Mesenteric fat pad (tissue), 1 donor: ENCODE measurements at regions not wholly inside any gene's neighbourhood (a gene's known extent, or its start where the extent isn't known, plus 50 kb on each side); places are given as distances from the start of the nearest gene placed in this dataset.

Experiments
- DNase-seq: peaks from one replicate; pipeline ENCODE4 v3.0.0-alpha.2; 2020; ENCODE audit warnings: low spot score
- donor health status: DM: yes; HTN: yes; CAD: no.

- DNase-seq: no peak
Measured at GRCh38 chr12:67370979-67371378, 101.8 kb downstream of the CAND1 start.

- DNase-seq: no peak
Measured at GRCh38 chr12:67377021-67377420, 107.9 kb downstream of the CAND1 start.

DNA sequence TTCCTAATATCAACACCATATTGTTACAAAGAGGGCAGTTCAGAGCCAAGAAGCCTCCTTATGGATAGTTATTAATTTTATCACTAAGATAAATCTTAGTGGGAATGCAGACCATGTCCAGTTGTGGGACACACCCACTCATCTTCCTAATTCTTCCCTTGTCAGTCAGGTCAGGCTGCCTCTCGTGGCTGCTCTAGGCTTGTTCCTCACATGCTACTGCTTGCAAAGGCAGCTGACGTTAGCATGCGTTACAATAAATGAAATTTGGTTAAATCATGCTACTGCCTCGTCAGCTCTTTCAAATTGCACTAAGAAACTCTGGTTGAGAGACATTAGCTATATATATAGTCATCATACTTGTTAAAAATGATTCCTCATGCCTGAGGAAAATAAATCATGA, 108.4 kb downstream of the CAND1 start:
- DNase-seq: no peak

GRCh38 chr12:67382241-67382871, 113.2 kb downstream of the CAND1 start:
- no peak for DNase-seq

DNA sequence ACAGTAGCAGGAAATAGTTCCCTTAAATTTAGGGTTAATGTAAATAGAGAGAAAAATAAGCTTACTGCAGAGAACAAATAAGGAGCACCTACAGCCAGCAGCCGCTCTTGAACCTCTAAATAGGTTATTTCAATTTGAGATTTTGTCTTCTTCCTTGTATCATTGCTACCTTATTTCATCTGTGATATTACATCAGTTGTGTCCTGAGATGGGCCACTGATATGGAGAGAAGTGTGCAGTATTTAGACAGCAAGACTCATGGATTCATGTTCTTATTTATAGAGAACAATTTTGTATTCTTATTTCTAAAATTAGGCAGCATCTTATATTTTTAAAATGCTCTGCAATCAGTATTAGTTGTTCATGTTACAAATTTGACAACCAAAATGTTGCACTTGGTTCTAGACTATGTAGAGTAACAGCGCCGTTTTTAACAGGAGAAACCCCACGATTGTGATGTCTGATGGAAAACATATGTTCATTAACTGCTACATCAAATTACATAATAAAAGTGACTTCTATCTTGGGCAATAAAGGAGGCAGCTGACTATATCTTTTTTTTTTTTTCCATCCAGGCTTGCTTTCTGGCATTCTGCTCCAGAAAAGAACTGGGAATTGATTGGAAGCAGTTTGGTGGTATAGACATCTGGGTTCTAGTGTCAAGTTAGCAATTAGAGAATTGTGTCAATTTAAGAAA, 117.9 kb downstream of the CAND1 start:
- no peak for DNase-seq

GRCh38 chr12:67388331-67389138, 119.4 kb downstream of the CAND1 start:
- DNase-seq: no peak

DNA sequence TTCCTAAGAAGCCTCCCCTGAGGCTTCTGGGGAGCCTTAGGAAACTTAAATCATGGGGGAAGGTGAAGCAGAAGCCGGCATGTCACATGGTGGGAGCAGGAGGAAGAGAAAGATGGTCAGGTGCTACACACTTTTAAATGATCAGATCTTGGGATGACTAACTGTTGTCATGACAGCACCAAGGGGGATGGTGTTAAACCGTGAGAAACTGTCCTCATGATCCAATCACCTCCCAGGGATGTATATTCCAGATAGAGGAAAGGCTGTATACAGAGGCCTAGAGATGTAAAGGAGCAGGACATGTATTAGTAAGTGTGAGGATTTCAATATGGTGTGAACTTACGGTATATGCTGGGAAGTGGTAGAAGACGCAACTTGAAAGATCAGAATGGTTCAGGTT, 121.1 kb downstream of the CAND1 start:
- no peak for DNase-seq

GRCh38 chr12:67391034-67391433, 121.9 kb downstream of the CAND1 start:
- DNase-seq: no peak

DNA sequence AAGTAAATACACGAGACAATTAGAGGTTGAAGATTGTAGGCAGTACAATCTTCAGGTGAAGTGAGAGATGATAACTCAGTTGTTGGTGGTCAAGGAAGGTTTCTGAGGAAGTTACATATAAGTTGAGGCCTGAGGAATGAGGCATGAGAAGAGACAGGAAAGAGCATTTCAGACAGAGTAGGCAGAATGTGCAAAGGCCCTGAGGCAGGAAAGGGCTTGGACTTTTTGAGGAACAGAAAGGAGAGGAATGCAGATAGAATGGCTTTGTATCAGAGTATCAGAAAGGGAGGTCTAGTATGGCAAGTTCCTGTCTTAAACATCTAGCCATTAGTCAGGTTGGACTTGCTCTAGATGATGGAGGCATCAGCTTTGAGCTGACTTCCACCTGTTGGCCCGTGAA, 122.5 kb downstream of the CAND1 start:
- DNase-seq: no peak

GRCh38 chr12:67394550-67394949, 125.4 kb downstream of the CAND1 start:
- no peak for DNase-seq

- DNase-seq: no peak
Measured at GRCh38 chr12:67400742-67401141, 131.6 kb downstream of the CAND1 start.

- no peak for DNase-seq
Measured at GRCh38 chr12:67410246-67410645, 141.1 kb downstream of the CAND1 start.

- no peak for DNase-seq
Measured at GRCh38 chr12:67410667-67411067, 141.5 kb downstream of the CAND1 start.

DNA sequence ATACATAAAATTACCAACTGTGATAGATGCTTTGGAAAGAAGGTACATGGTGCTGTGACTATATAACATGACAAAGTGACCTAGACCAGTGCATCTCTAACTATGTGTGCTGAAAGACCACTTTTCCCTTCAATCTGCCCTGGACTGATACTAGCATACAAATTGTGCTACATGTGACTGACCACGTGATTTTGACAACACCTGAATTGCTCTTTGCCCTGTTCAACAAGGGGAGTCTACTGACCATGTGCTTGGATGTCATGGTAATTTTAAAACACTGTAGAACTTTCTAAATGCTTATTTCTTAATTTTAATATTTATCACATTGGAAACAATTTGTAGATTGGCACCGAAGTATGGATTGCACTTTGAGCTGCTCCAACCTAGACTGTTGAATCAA, 142.4 kb downstream of the CAND1 start:
- no peak for DNase-seq

- no peak for DNase-seq
Measured at GRCh38 chr12:67413577-67413976, 144.4 kb downstream of the CAND1 start.

DNA sequence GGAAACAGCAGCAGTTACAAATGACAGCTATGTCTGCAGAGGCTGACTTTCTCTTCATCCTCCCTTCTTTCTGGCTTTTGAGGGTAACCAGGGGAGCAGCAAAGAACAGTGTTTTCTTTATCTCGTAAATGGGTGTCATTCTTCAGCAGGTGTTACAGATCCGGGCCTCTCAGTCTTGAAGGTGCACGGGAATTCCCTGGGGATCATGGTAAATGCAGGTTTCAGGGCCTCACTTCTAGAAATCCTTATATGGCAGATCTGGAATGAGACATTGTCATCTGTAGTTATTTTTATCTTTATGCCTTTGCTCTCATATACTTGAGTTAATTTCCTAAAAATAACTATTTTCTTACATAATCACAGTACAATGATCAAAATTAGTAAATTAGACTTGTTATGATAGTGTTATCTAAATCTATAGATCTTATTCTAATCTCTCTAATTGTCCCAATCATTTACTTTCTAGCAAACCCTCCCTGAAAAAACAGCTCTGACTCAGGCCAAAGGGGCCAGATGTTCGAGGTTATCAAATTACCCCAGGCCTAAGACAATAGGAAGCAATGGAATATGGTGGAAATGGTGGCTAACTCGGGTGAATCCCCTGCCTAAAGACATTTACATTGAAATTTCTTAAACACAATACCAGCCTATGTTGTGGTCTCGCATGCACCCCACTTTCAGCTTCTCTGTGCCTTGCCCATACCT, 145.0 kb downstream of the CAND1 start:
- no peak for DNase-seq

GRCh38 chr12:67415473-67415872, 146.3 kb downstream of the CAND1 start:
- no peak for DNase-seq

- DNase-seq: no peak
Measured at GRCh38 chr12:67419810-67420209, 150.7 kb downstream of the CAND1 start.

DNA sequence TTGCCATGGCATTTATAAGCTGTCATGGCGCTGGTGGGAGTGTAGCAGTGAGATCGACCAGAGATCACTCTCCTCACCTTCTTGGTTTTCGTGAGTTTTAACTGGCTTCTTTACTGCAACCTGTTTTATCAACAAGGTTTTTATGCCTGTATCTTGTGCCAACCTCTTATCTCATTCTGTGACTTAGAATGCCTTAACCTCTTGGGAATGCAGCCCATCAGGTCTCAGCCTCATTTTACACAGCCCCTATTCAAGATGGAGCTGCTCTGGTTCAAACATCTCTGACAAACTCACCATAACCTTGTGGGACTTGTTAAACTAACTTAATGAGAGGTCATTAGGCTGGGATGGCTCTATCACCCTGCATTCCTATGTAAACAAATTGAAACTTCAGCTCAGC, 151.3 kb downstream of the CAND1 start:
- DNase-seq: no peak

GRCh38 chr12:67422081-67422480, 152.9 kb downstream of the CAND1 start:
- DNase-seq: no peak

DNA sequence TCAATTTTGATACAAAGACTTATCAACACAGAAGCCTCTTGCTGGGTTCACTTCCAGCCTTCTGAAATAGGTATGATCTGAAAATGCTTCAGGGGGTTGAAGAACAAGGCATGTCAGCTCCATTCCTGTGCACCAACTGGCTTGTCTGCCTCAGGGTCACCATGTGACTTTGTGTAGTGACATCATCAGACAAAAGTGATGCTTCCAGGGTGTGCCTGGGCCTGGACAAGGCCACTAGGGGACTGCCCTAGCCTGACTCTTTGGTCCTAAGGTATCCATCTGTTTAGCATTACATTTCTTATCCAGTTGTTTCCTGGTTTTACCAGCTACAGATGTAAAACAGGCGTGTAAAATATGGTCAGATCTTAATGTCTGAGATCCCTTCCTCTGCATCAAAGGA, 155.6 kb downstream of the CAND1 start:
- no peak for DNase-seq

DNA sequence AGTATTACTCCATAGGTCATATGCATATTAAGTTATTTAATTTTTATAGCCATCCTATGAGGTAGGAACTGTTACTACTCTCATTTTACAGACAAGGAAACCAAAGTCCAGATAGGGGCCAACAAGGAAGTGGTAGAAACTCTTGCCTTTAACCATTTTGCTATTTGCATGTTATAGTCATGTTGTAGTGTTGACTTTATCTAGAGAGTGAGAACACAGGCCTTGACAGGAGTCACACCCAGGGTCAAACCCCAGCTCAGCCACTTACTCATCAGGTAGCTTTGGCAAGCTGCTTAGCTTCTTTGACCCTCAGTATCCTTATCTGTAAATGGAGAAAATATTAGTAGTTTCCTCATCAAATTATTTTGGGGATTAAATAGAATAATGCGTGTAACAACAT, 156.2 kb downstream of the CAND1 start:
- no peak for DNase-seq
